Activated naive CD4-positive, alpha-beta T cell treated with anti-CD3 and anti-CD28 coated beads, Interleukin-2, amount 50 U/mL, for 72 hours (primary cell): ENCODE measurements at regions not wholly inside any gene's neighbourhood (a gene's known extent, or its start where the extent isn't known, plus 50 kb on each side); places are given as distances from the start of the nearest gene placed in this dataset.
"Not testable (repeated sequence)": the region's sequence is repeated elsewhere in the genome, so short reads cannot be mapped to it uniquely, and the experiment has no call there.

Experiments
- ATAC-seq, 2 donors: fragments of 150-1000 bp; cut with Tn5 transposase; 2 replicates each; pipeline ENCODE4 v1.10.0; 2021; ENCODE audit warnings: mild to moderate bottlenecking in 2 of 2, moderate library complexity in 2 of 2
- DNase-seq, 2 donors: peaks; one replicate each; pipeline ENCODE4 v3.0.0; 2021 to 2022; ENCODE audit warnings: low spot score in 2 of 2
- H3K27ac Mint-ChIP-seq, 2 donors: one replicate each; pipeline ENCODE4 v1.8.0; 2022; ENCODE audit warnings: mild to moderate bottlenecking in 2 of 2, mixed read lengths in 2 of 2
- H3K36me3 Mint-ChIP-seq, 2 donors: one replicate each; pipeline ENCODE4 v1.8.0; 2022; ENCODE audit warnings: mixed read lengths in 2 of 2
- H3K9me3 Mint-ChIP-seq, 2 donors: one replicate each; pipeline ENCODE4 v1.8.0; 2022; ENCODE audit warnings: mixed read lengths in 2 of 2

DNA sequence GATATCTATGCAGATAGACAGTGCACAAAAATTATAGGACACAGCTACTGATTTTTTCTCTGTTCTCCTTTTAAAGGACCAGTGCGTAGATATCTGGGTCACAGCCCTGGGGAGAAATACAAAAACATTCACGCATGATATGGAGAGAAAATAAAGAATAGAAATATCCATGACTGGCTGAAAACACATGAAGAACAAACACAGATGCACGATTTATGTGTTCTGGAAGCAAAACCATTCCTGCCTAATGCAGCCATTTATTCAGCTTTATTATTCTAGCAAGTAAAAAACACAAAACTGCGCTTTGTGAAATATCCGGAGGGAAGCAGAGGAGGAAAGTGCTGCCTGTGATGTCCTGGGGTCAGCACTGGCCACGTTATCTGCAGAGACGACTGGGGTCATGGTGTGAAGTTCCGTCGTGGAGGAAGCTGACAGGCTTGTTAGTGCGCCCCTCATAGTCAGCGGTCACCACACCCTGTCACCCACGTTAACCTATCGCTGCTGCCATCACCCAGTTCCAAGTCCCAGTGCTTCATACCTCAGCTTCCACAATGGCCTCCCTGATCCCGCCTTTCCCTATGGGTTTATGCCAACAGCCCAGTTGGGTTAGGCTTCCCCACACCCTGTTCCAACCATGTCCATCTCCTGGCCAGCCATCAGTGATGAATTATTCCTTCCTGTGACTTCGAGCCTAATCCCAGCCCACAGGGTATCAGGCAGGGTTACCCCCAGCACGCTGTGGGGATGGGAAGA lies 86.6 kb upstream of the RPS6KA2 start:
- H3K27ac Mint-ChIP-seq, result no peak overlapping the region
- DNase-seq, result no peak
- H3K36me3 Mint-ChIP-seq, result peaks cover 0 to 9% of the 10 kb centered on the region in 2 donors
- peaks cover 6% of the 10 kb centered on the region in 2 donors for H3K9me3 Mint-ChIP-seq
- no peak for ATAC-seq

DNA sequence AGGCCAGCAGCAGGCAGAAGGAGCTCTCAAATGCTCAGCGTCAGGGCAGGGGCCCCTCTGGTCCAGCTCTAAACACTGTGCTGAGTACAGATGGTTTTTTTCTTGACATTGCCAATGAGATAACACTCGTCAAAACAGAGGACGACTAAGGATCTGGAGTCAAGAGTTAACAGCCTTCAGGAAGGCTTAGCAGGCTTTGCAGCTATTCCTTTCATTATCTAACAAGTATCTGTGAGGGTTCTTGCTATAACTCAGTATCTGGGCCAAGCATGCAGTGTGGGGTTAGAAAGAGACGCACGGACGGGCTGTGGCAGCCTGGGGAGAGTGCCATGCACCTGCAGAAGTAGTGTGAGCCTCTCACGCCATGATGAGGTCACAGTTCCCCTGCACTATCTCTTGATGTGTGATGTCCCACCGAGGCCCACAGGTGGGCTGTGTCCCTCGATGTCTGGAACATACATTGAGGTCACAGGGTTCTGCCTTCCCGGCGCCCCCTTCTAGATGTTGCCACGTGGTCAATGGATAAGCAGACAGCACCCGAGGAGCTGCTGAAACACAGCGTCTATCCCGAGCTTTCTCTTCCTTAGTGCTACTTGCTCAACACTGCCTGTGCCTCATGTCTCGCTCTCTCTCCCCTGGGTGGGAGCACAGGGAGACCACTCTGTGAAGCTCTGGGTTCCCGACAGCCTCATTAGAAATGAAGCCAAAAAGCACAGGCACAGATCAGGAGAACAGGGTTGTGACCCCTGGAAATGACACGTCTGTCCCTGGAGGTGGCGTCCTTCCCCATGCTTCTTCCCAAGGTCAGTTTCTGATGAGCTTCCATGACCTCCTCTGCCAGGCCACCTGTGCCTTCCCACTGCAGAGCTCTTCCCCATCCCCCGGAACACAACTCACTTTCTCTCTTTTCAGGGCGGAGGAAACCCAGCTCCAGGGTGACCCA lies 85.5 kb upstream of the RPS6KA2 start:
- peaks cover 6% of the 10 kb centered on the region in 2 donors for H3K9me3 Mint-ChIP-seq

DNA sequence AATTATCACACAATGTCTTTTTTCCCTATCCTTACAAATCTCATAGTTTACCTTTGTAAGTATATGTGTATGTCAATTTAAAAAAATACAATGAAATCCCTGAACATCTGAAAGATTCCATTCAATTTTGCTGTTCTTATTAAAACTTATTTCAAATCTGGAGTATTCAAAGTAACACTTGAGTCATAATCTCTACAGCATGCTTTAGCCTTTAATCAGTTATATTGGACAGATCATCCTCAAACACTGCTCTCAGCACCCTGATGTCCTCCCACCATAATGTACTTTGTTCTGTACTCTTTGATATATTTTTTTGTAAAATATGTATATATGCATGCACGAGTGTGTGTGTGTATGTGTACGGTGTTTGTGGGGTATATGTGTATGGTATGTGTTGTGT lies 83.0 kb upstream of the RPS6KA2 start:
- no peak for DNase-seq
- no peak for ATAC-seq
- H3K9me3 Mint-ChIP-seq, result peaks cover 6% of the 10 kb centered on the region in 2 donors
- peaks cover 0 to 9% of the 10 kb centered on the region in 2 donors for H3K36me3 Mint-ChIP-seq
- no peak overlapping the region for H3K27ac Mint-ChIP-seq

More for the DNA sequence above, 85.5 kb upstream of the RPS6KA2 start:
- no peak for DNase-seq
- peaks cover 0 to 9% of the 10 kb centered on the region in 2 donors for H3K36me3 Mint-ChIP-seq
- H3K27ac Mint-ChIP-seq, result no peak overlapping the region
- ATAC-seq, result no peak

DNA sequence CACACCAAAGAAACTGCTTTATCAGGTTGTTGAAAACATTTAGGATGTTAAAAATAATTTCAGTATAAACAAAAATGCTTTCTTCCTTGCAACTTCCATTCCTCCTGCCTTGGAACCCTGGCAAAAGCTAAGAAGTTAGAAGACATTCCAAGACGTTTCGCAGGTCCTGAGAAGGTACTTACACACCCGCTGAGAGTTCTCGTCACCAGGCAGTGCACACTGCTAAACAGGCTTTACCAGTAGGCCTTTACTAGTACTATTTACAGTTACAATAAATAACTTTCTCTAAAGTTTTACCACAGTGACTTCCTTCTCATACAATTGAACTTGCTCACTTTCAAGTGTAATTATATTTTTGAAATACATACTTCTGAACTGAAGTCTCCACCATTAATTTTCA lies 81.4 kb upstream of the RPS6KA2 start:
- Mint-ChIP-seq H3K27ac (no peak overlapping the region), H3K9me3 (peaks cover 6% of the 10 kb centered on the region in 2 donors), H3K36me3 (peaks cover 0 to 9% of the 10 kb centered on the region in 2 donors)
- DNase-seq (no peak), ATAC-seq (no peak)

DNA sequence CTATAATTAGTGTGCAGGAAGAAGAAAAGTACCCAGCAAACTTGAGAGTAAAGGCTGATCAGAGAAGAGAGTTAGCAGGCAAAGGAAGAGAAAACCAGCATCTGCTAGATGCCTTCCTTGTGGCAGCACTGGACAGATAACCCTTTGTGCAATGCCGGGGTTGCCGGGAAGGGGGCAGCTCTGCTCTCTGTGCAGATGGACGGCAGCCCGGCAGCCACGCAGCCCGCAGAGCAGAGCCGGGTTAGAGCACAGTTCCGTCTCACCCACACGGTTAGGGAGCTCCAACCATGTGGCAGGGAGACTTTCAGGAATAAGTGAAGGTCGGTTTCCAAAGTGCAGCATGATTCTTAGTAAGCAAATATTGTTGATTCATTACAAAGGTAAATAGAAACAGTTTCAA lies 80.0 kb upstream of the RPS6KA2 start:
- DNase-seq (peak in 1 of 2 donors; percentile 21), ATAC-seq (peak; percentile 59 to 61)
- peaks cover 0 to 9% of the 10 kb centered on the region in 2 donors for H3K36me3 Mint-ChIP-seq
- H3K27ac Mint-ChIP-seq, result no peak overlapping the region
- peaks cover 6% of the 10 kb centered on the region in 2 donors for H3K9me3 Mint-ChIP-seq

DNA sequence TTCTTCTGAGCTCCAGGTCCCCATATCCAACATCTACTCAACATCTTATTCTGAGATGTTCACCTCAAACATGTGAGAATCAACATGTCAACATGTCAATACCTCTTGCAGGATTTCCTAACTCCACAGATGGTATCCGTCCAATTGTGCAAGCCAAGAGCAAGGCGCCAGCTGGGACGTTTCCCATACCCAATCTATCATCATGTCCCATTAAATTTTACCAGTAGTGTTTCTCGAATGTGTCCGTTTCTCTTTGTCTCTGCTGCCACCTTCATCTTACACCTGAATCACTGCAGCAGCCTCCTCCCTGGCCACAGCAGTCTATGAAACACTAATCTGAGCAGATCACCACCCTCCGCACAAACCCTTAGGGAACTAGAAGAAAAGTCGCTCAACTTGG lies 78.0 kb upstream of the RPS6KA2 start:
- DNase-seq, result no peak
- no peaks in the 10 kb centered on the region for H3K9me3 Mint-ChIP-seq
- no peak overlapping the region for H3K27ac Mint-ChIP-seq
- no peak for ATAC-seq
- H3K36me3 Mint-ChIP-seq, result no peaks in the 10 kb centered on the region

DNA sequence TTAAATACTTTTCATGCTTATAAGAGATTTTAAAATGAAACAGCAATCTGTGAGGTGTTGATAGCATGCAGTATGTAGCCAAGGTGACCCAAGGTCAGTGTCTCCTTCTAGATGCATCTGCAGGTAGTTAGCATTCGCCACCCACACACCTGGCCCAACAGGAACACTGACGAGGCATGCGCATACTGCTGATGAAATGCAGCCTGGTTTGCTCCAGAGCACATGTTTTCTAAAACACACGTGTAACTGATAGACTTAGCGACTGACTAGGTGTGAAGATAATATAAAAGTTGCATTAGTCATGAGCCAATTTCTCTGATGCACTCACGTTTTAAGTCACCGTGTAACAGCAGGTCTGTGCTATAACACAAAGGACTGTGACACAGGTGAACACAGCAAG lies 77.1 kb upstream of the RPS6KA2 start:
- DNase-seq (no peak), ATAC-seq (no peak)
- Mint-ChIP-seq H3K36me3 (no peaks in the 10 kb centered on the region), H3K27ac (no peak overlapping the region), H3K9me3 (no peaks in the 10 kb centered on the region)

DNA sequence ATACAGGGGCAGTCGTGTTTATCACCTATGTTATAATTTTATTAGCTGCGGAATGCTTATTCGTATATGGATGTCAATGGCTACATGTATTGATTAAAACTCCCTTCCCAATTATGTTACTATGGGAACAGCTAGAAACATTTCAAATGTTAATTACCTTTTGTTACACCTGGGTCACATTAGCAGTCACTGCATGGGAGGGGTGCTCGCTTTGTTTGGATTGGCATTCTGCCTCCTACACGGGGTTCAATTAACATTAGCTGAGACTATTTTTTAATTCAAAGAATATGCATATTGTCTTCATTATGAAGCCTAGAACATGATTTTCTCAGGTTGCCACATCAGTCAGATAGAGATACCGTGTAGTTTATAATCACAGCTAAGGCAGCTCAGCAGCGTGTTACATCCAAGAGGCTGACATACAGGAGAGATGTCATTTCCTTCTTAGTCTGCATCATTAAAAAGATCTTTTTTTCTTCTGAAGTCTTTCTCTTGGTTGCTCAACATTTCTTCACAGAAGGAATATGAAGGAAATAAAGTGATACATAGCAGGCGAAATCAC lies 76.2 kb upstream of the RPS6KA2 start:
- H3K36me3 Mint-ChIP-seq, result no peaks in the 10 kb centered on the region
- ATAC-seq (no peak), DNase-seq (no peak)
- H3K9me3 Mint-ChIP-seq, result no peaks in the 10 kb centered on the region
- H3K27ac Mint-ChIP-seq, result no peak overlapping the region

DNA sequence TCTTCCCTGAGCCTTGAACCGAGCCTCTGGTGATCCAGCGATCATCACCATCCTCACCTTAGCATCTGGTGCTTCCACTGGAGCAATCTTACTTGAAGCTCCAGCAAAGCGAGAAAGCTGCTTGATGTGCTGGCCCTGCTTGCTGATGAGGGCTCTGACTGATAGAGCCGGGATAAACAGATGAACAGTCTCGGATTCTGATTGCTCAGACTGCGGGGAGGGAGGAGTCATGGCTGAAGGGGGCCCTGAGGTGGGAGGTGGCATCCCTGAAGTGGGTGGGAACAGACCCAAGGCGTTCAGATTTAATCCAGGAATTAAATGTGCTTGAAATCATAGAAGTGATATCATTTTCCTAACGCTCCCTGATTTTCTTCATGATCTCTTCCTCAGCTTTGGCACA lies 74.4 kb upstream of the RPS6KA2 start:
- not testable (repeated sequence) for H3K27ac Mint-ChIP-seq, DNase-seq, ATAC-seq, H3K9me3 Mint-ChIP-seq, H3K36me3 Mint-ChIP-seq

DNA sequence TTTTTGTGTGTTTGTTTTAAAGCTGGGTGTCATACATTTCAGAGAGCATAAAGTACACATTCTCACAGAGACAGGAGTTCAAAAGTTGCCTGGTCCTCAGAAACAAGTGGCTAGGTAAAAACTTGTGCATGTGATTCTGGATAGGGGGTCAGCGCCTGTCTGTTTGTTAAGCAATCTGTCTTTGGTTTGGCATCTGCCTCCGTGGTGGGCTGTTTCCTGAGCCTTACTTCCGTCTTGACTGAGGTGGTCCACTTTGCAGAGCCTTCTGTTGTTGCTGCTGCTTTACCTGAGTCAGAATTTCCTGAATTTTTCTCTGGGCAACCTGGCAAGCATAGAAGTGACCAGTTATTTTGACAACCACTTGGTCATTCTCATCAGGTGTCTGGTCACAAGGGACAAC lies 73.8 kb upstream of the RPS6KA2 start:
- not testable (repeated sequence) for DNase-seq, ATAC-seq, H3K9me3 Mint-ChIP-seq, H3K27ac Mint-ChIP-seq, H3K36me3 Mint-ChIP-seq

DNA sequence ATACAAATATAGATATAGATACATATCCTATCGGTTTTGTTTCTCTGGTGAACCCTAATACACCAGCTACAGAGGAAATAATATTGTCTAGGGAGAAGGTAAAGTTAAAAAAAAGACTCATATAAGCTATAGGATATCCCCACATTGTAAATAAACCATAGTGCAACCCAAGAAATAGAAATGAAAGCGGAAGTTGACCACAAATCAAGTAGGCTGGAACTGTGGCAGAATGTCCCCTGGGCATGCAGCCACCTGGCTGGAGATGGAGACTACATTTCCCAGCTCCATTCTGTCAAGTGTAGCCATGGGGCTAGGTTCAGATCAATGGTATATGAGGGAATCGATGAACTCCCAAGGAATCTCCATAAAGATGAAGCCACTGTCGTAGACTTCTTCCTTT lies 70.1 kb upstream of the RPS6KA2 start:
- H3K9me3 Mint-ChIP-seq, result no peaks in the 10 kb centered on the region
- H3K36me3 Mint-ChIP-seq, result no peaks in the 10 kb centered on the region
- no peak for ATAC-seq
- no peak overlapping the region for H3K27ac Mint-ChIP-seq
- no peak for DNase-seq

DNA sequence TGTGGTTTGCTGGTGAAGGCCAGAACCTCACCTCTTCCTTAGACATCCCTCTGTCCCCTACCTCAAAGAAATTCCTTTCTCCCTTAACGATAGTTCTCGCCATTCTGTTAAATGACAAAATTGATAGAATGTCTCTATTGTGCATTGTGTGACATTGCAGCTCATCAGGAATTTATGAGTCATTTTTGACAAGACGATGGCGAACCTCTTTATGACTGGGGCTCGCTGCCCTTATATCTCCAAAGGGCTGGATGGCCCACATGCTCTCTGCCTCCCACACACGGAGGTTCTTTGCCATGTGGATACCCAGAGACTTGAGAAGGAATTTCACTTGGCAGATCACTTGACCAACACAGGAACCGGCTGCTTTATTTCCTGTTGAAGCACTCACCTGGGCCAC lies 66.8 kb upstream of the RPS6KA2 start:
- Mint-ChIP-seq H3K9me3 (no peaks in the 10 kb centered on the region), H3K27ac (no peak overlapping the region), H3K36me3 (no peaks in the 10 kb centered on the region)
- DNase-seq (no peak), ATAC-seq (no peak)

DNA sequence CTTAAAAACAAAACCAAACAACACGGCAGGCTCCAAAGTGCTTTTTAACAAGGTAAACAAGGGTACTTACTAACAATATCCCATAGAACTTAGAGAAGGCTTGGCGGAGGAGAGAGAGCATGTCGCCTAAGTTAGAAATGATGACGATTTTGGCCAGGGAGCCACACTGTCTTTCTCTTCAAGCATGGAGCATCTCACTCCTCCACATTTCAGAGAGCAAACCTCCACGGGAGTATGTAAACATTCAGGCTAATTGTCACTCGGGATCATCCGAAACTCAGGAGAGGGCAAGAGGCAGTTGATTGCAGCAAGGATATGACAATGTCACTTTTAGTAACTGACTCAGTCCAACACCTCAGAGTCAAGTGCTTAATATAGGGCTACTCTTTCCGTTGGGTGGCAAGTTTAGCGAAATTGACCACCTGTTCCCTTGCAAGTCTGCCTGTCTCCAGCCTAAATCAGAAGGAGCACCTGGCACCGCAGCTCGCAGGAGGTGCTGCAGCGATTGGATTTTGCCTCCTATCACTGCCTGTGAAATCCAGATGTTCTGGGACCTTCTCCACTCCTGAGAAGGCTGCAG lies 65.8 kb upstream of the RPS6KA2 start:
- Mint-ChIP-seq H3K9me3 (no peaks in the 10 kb centered on the region), H3K27ac (no peak overlapping the region), H3K36me3 (no peaks in the 10 kb centered on the region)
- no peak for ATAC-seq
- no peak for DNase-seq

DNA sequence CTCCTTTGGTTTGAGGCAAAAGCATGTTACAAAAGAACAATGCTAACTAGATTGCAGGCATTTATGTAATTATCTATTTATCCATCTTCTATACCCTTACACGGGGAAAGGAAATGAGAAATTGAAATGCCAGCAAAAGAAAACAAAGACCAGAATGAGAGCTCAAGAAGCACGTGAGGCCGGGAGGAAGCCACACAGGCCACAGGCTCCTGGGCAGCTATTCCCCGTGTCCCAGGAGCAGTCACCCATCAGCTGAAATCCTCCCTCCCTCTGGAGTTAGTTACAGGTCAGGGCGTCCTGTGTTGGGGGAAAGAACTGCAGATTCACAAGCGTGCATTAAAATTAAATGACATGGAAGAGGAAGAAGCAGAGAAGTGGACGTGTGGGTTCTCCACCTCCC lies 64.7 kb upstream of the RPS6KA2 start:
- Mint-ChIP-seq H3K9me3 (no peaks in the 10 kb centered on the region), H3K27ac (no peak overlapping the region), H3K36me3 (no peaks in the 10 kb centered on the region)
- DNase-seq (no peak), ATAC-seq (no peak)

DNA sequence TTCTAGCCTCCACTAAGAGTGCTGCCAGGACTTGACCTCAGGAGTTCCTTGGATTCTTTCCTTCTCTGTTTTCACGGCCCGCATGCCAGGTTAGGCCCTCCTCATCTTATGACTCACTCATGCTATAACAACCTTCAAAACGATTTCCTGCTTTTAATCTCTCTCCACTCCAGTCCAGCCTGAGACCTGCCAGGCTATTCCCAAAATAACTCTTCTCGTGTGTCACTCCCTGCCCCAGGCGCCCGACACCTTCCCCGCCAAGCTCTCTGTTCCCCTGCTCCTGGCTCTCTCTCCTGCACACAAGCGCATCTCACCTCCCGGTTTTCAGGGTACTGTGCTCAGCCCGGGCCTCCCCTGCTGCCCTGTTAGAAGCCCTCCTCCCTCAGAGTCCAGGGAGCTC lies 64.1 kb upstream of the RPS6KA2 start:
- ATAC-seq (no peak), DNase-seq (no peak)
- no peaks in the 10 kb centered on the region for H3K9me3 Mint-ChIP-seq
- H3K36me3 Mint-ChIP-seq, result no peaks in the 10 kb centered on the region
- H3K27ac Mint-ChIP-seq, result no peak overlapping the region

DNA sequence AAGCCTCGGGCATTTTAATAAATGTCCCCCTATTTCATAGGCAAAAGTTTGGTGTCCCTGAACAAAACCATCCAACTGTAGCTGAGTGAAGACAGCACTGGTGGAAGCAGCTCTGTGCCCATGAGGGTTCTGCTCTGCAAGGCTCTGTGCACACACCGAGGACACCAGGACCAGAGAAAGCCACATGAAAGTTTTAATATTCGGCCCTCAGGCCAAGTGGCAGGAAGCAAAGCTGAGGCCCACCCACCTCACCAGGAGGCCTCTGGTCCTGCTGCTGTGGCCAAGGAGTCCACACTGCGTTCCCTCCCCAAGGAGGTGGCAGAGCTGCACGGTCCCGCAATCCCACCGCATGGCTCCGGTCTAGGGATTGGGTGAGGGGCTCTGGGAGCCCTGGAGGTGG lies 62.6 kb upstream of the RPS6KA2 start:
- DNase-seq (no peak), ATAC-seq (no peak)
- H3K9me3 Mint-ChIP-seq, result no peaks in the 10 kb centered on the region
- no peak overlapping the region for H3K27ac Mint-ChIP-seq
- no peaks in the 10 kb centered on the region for H3K36me3 Mint-ChIP-seq

DNA sequence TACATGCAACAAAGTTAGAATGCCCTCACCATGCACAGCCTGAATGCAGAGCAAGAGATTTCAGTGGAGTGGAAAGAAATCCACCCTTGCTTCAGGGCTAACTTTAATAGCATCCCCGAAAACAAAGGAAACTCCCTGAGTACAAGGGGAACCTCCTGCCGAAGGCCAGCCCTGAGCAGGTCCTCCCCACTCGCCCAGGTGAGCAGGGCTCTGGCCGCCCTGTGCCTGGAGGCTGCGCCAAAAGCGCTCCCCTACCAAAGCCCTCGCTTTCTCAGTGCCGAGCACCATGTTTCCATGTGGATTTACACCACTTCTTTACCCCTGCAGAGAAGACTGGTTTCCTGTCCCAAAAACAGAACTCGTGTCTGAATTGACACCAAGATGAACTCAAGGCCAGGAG lies 61.9 kb upstream of the RPS6KA2 start:
- Mint-ChIP-seq H3K9me3 (no peaks in the 10 kb centered on the region), H3K27ac (no peak overlapping the region), H3K36me3 (no peaks in the 10 kb centered on the region)
- ATAC-seq (no peak), DNase-seq (no peak)
